CD4-positive, alpha-beta T cell treated with Interleukin-21 for 1 hour (primary cell): ENCODE measurements at regions not wholly inside any gene's neighbourhood (a gene's known extent, or its start where the extent isn't known, plus 50 kb on each side); places are given as distances from the start of the nearest gene placed in this dataset.
"Not testable (repeated sequence)": the region's sequence is repeated elsewhere in the genome, so short reads cannot be mapped to it uniquely, and the experiment has no call there.

ENCODE experiments used
- DNase-seq: peaks from one replicate; pipeline ENCODE4 v3.0.0-alpha.2; 2020

GRCh38 chr13:44652168-44652567 lies 76.0 kb upstream of the TSC22D1 start:
- DNase-seq, result no peak

GRCh38 chr13:44651724-44652123 lies 75.6 kb upstream of the TSC22D1 start:
- DNase-seq, result no peak

GRCh38 chr13:44651209-44651608 lies 75.1 kb upstream of the TSC22D1 start:
- DNase-seq, result no peak

- DNase-seq, result no peak
Measured at GRCh38 chr13:44649834-44650233, 73.7 kb upstream of the TSC22D1 start.

GRCh38 chr13:44649104-44649428 lies 72.9 kb upstream of the TSC22D1 start:
- no peak for DNase-seq

- DNase-seq, result no peak
Measured at GRCh38 chr13:44648392-44649103, 72.4 kb upstream of the TSC22D1 start.

GRCh38 chr13:44647560-44647959 lies 71.4 kb upstream of the TSC22D1 start:
- not testable (repeated sequence) for DNase-seq

GRCh38 chr13:44646044-44646443 lies 69.9 kb upstream of the TSC22D1 start:
- DNase-seq, result no peak

GRCh38 chr13:44643256-44643655 lies 67.1 kb upstream of the TSC22D1 start:
- no peak for DNase-seq

- no peak for DNase-seq
Measured at GRCh38 chr13:44637581-44637980, 61.5 kb upstream of the TSC22D1 start.

- DNase-seq, result no peak
Measured at GRCh38 chr13:44629465-44630183, 53.5 kb upstream of the TSC22D1 start.

- not testable (repeated sequence) for DNase-seq
Measured at GRCh38 chr13:44628826-44629225, 52.7 kb upstream of the TSC22D1 start.

- no peak for DNase-seq
Measured at GRCh38 chr13:44627441-44627840, 51.3 kb upstream of the TSC22D1 start.

- DNase-seq, result no peak
Measured at GRCh38 chr13:44626176-44626575, 50.0 kb upstream of the TSC22D1 start.
